ENCODE measurements at regions not wholly inside any gene's neighbourhood (a gene's known extent, or its start where the extent isn't known, plus 50 kb on each side); places are given as distances from the start of the nearest gene placed in this dataset.

- no peak for DNase-seq (ENCODE audit: low read depth in 2 of 2)
These were observed 62.8 kb upstream of the BCAR3 start for GRCh38 chr1:93744299-93744988.

- DNase-seq (ENCODE audit: low read depth in 2 of 2), result no peak
These were observed 61.8 kb upstream of the BCAR3 start for GRCh38 chr1:93743465-93743864.

DNA sequence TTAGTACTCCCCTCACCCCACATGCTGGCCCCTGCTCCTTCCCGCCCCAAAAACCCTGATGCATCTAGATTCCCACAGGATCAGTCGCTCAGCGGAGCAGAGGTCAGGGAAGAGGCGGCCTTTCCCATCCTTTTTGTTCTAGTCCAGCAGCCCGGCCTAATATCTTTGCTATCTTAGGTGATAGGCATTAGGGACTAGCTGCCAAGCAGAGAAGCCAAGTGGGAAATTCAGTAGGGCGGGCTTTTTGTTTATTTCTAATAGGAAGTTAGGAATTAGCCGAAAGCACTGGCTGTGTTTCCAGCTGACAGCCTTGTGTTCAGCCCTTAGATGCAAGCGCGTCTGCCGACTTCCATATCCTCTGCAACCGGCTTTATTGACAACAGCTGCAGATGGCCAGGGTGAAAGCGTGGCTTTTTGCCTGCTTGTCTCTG is 59.0 kb upstream of the BCAR3 start:
- no peak for DNase-seq (ENCODE audit: low read depth in 2 of 2)

- no peak for DNase-seq (ENCODE audit: low read depth in 2 of 2)
These were observed 58.5 kb upstream of the BCAR3 start for GRCh38 chr1:93740157-93740556.

- DNase-seq (ENCODE audit: low read depth in 2 of 2), result no peak
These were observed 57.8 kb upstream of the BCAR3 start for GRCh38 chr1:93739472-93739871.

GRCh38 chr1:93738926-93739325 is 57.3 kb upstream of the BCAR3 start:
- DNase-seq (ENCODE audit: low read depth in 2 of 2), result no peak

GRCh38 chr1:93738075-93738622 is 56.5 kb upstream of the BCAR3 start:
- DNase-seq (ENCODE audit: low read depth in 2 of 2), result peak; percentile 69 to 70

DNA sequence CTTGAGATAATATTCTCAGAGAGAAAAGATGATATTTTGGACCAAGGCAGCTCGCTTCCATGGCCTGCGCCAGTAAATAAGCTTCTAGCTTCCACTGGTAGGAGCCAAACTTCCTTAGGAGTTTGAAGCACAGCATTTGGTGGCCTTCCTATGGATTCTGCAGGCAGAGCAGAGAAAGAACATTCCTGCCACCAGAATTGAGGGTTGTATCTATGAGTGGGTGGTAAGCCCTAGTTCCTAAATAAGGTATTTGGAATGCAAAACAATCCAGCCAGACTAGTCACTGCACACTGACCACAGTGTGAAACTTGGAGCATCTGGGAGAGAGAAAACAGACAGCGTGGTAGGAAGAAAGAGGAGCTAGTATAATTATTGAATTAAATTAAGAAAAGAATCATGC is 54.1 kb upstream of the BCAR3 start:
- peak; percentile 82 to 86 for DNase-seq (ENCODE audit: low read depth in 2 of 2)

DNA sequence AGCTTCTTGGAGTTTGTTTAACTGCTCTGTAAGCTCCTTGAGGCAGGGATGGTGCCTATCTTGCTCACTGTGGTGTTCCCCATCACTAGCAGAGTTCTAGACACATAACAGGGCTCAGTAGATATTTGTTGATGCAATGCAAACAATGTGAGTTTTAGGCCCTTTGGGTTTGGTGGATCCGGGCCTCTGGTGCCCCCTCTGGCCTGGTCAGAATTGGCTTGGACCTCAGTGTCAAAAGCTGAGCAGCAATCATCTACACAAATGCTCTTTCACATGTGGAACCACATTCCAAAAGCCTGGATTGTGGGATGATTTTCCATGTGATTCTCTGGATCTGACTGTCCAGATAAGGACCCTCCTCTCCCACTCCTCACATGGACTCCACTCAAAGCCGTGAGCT is 53.4 kb upstream of the BCAR3 start:
- DNase-seq (ENCODE audit: low read depth in 2 of 2), result no peak

DNA sequence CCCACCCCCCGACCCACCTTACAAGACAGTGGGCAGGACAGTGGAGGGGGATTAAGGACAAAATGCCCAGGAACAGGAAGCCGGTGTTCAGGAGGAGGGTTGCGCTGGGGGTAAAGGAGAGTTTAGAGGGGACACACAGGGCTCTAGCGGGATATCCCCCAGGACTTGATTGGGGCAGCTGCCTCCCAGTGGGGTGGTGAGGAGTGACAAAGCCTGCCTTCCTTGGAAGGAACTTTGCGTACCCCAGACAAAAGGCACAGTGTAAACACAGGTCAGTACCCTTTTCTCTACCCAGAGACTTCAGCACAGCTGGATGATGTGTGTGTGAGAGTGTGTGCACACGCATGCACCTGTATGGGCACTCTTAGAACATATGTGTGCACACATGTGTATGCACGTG is 51.7 kb upstream of the BCAR3 start:
- no peak for DNase-seq (ENCODE audit: low read depth in 2 of 2)

- no peak for DNase-seq (ENCODE audit: low read depth in 2 of 2)
These were observed 50.9 kb upstream of the BCAR3 start for GRCh38 chr1:93732514-93732913.

Data from fibroblast of skin of left biceps (primary cell).